Activated T-cell treated with anti-CD3 and anti-CD28 coated beads, Interleukin-2, amount 50 U/mL, for 72 hours (primary cell): ENCODE measurements at regions not wholly inside any gene's neighbourhood (a gene's known extent, or its start where the extent isn't known, plus 50 kb on each side); places are given as distances from the start of the nearest gene placed in this dataset.

Experiments used
- ATAC-seq, 2 donors: fragments of 150-1000 bp; cut with Tn5 transposase; replicated peaks in 1 of 2; 2 replicates each; pipeline ENCODE4 v1.10.0; 2021; ENCODE audit warnings: moderate library complexity in 2 of 2, mild to moderate bottlenecking in 1 of 2
- DNase-seq, 2 donors: peaks; one replicate each; pipeline ENCODE4 v3.0.0; 2021 to 2022; ENCODE audit warnings: mixed read lengths in 1 of 2
- H3K27ac Mint-ChIP-seq: one replicate; pipeline ENCODE4 v1.8.0; 2022; ENCODE audit warnings: mild to moderate bottlenecking, moderate library complexity, mixed read lengths
- H3K27me3 Mint-ChIP-seq: one replicate; pipeline ENCODE4 v1.8.0; 2022; ENCODE audit warnings: low read depth, mixed read lengths
- H3K36me3 Mint-ChIP-seq, 2 donors: one replicate each; pipeline ENCODE4 v1.8.0; 2022; ENCODE audit warnings: mixed read lengths in 2 of 2, mild to moderate bottlenecking in 1 of 2; ENCODE audit not compliant: insufficient read depth in 2 of 2
- H3K4me1 Mint-ChIP-seq: one replicate; pipeline ENCODE4 v1.8.0; 2022; ENCODE audit warnings: low read depth, mixed read lengths
- H3K4me3 Mint-ChIP-seq, 2 donors: one replicate each; pipeline ENCODE4 v1.8.0; 2022; ENCODE audit warnings: mild to moderate bottlenecking in 2 of 2, mixed read lengths in 2 of 2, moderate library complexity in 2 of 2
- H3K9me3 Mint-ChIP-seq, 2 donors: one replicate each; pipeline ENCODE4 v1.8.0; 2022; ENCODE audit warnings: mixed read lengths in 2 of 2

GRCh38 chr11:133716602-133717001, 128.7 kb downstream of the SPATA19 start:
- no peak overlapping the region for H3K4me3 Mint-ChIP-seq
- H3K36me3 Mint-ChIP-seq, result no peaks in the 10 kb centered on the region
- H3K27me3 Mint-ChIP-seq, result no peaks in the 10 kb centered on the region
- ATAC-seq, result no peak
- no peaks in the 10 kb centered on the region for H3K9me3 Mint-ChIP-seq
- DNase-seq, result no peak
- H3K27ac Mint-ChIP-seq, result no peak overlapping the region
- no peaks in the 10 kb centered on the region for H3K4me1 Mint-ChIP-seq

GRCh38 chr11:133715602-133716001, 129.7 kb downstream of the SPATA19 start:
- no peaks in the 10 kb centered on the region for H3K36me3 Mint-ChIP-seq
- no peak for ATAC-seq
- DNase-seq, result no peak
- H3K4me3 Mint-ChIP-seq, result no peak overlapping the region
- no peaks in the 10 kb centered on the region for H3K9me3 Mint-ChIP-seq
- no peak overlapping the region for H3K27ac Mint-ChIP-seq
- H3K4me1 Mint-ChIP-seq, result no peaks in the 10 kb centered on the region
- H3K27me3 Mint-ChIP-seq, result no peaks in the 10 kb centered on the region

- Mint-ChIP-seq H3K27me3 (no peaks in the 10 kb centered on the region), H3K36me3 (no peaks in the 10 kb centered on the region), H3K9me3 (no peaks in the 10 kb centered on the region), H3K4me1 (no peaks in the 10 kb centered on the region), H3K4me3 (no peak overlapping the region), H3K27ac (no peak overlapping the region)
- DNase-seq, result no peak
- ATAC-seq, result no peak
These were observed 130.6 kb downstream of the SPATA19 start for GRCh38 chr11:133714471-133715375.

- no peak for DNase-seq
- no peaks in the 10 kb centered on the region for H3K4me1 Mint-ChIP-seq
- H3K36me3 Mint-ChIP-seq, result no peaks in the 10 kb centered on the region
- ATAC-seq, result no peak
- no peaks in the 10 kb centered on the region for H3K27me3 Mint-ChIP-seq
- H3K27ac Mint-ChIP-seq, result no peak overlapping the region
- H3K9me3 Mint-ChIP-seq, result no peaks in the 10 kb centered on the region
- H3K4me3 Mint-ChIP-seq, result no peak overlapping the region
These were observed 131.5 kb downstream of the SPATA19 start for GRCh38 chr11:133713844-133714243.

GRCh38 chr11:133713406-133713805, 131.9 kb downstream of the SPATA19 start:
- ATAC-seq (no peak), DNase-seq (no peak)
- no peak overlapping the region for H3K4me3 Mint-ChIP-seq
- H3K4me1 Mint-ChIP-seq, result no peaks in the 10 kb centered on the region
- H3K27ac Mint-ChIP-seq, result no peak overlapping the region
- H3K9me3 Mint-ChIP-seq, result no peaks in the 10 kb centered on the region
- H3K27me3 Mint-ChIP-seq, result no peaks in the 10 kb centered on the region
- H3K36me3 Mint-ChIP-seq, result no peaks in the 10 kb centered on the region

- Mint-ChIP-seq H3K9me3 (no peaks in the 10 kb centered on the region), H3K4me3 (no peak overlapping the region), H3K27me3 (no peaks in the 10 kb centered on the region), H3K36me3 (no peaks in the 10 kb centered on the region), H3K27ac (no peak overlapping the region), H3K4me1 (no peaks in the 10 kb centered on the region)
- ATAC-seq (no peak), DNase-seq (no peak)
These were observed 133.2 kb downstream of the SPATA19 start for GRCh38 chr11:133712051-133712560.

- no peak overlapping the region for H3K4me3 Mint-ChIP-seq
- no peak overlapping the region for H3K27ac Mint-ChIP-seq
- H3K4me1 Mint-ChIP-seq, result no peaks in the 10 kb centered on the region
- H3K9me3 Mint-ChIP-seq, result no peaks in the 10 kb centered on the region
- ATAC-seq (no peak), DNase-seq (no peak)
- H3K36me3 Mint-ChIP-seq, result no peaks in the 10 kb centered on the region
- H3K27me3 Mint-ChIP-seq, result no peaks in the 10 kb centered on the region
These were observed 133.8 kb downstream of the SPATA19 start for GRCh38 chr11:133711545-133711944.

GRCh38 chr11:133710681-133711240, 134.6 kb downstream of the SPATA19 start:
- H3K36me3 Mint-ChIP-seq, result no peaks in the 10 kb centered on the region
- no peak overlapping the region for H3K27ac Mint-ChIP-seq
- H3K27me3 Mint-ChIP-seq, result no peaks in the 10 kb centered on the region
- ATAC-seq (no peak), DNase-seq (no peak)
- no peaks in the 10 kb centered on the region for H3K4me1 Mint-ChIP-seq
- H3K4me3 Mint-ChIP-seq, result no peak overlapping the region
- no peaks in the 10 kb centered on the region for H3K9me3 Mint-ChIP-seq

- no peak overlapping the region for H3K27ac Mint-ChIP-seq
- DNase-seq, result no peak
- H3K4me1 Mint-ChIP-seq, result no peaks in the 10 kb centered on the region
- H3K4me3 Mint-ChIP-seq, result no peak overlapping the region
- H3K36me3 Mint-ChIP-seq, result no peaks in the 10 kb centered on the region
- no peak for ATAC-seq
- H3K27me3 Mint-ChIP-seq, result no peaks in the 10 kb centered on the region
- H3K9me3 Mint-ChIP-seq, result no peaks in the 10 kb centered on the region
These were observed 135.1 kb downstream of the SPATA19 start for GRCh38 chr11:133710241-133710640.

- DNase-seq (no peak), ATAC-seq (no peak)
- Mint-ChIP-seq H3K27ac (no peak overlapping the region), H3K4me1 (no peaks in the 10 kb centered on the region), H3K9me3 (no peaks in the 10 kb centered on the region), H3K4me3 (no peak overlapping the region), H3K27me3 (peaks cover 10% of the 10 kb centered on the region), H3K36me3 (no peaks in the 10 kb centered on the region)
These were observed 136.7 kb downstream of the SPATA19 start for GRCh38 chr11:133708547-133709051.

GRCh38 chr11:133706925-133707794, 138.2 kb downstream of the SPATA19 start:
- Mint-ChIP-seq H3K4me1 (no peaks in the 10 kb centered on the region), H3K27me3 (peaks cover 11% of the 10 kb centered on the region)

GRCh38 chr11:133705873-133706272, 139.4 kb downstream of the SPATA19 start:
- H3K27me3 Mint-ChIP-seq, result peaks cover 11% of the 10 kb centered on the region
- H3K4me3 Mint-ChIP-seq, result no peak overlapping the region
- H3K9me3 Mint-ChIP-seq, result peaks cover 0 to 1% of the 10 kb centered on the region in 2 donors
- no peaks in the 10 kb centered on the region for H3K36me3 Mint-ChIP-seq
- ATAC-seq, result no peak
- DNase-seq, result no peak
- no peaks in the 10 kb centered on the region for H3K4me1 Mint-ChIP-seq
- no peak overlapping the region for H3K27ac Mint-ChIP-seq

More at GRCh38 chr11:133706925-133707794, 138.2 kb downstream of the SPATA19 start:
- H3K36me3 Mint-ChIP-seq, result no peaks in the 10 kb centered on the region
- ATAC-seq (no peak), DNase-seq (no peak)
- H3K4me3 Mint-ChIP-seq, result no peak overlapping the region
- H3K9me3 Mint-ChIP-seq, result no peaks in the 10 kb centered on the region
- H3K27ac Mint-ChIP-seq, result no peak overlapping the region
